ENCODE measurements at regions not wholly inside any gene's neighbourhood (a gene's known extent, or its start where the extent isn't known, plus 50 kb on each side); places are given as distances from the start of the nearest gene placed in this dataset.

DNA sequence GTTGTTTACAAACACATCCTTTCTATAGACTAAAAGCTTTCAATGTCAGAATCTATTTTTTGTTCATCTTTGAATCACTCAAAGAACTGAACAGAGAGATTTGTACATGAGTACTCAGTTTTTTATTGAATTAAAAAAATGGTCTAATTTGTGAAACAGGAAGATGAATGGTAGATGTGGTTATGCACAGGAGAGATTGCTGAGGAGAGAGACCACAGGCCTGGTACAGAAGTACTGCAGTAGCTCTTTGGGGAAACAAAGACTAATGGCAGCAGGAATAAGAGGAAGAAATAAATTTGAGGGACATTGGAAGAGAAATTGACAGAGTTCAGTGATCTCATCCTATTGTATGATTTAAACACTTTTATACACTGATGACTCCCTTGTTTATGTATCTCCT, 222.0 kb upstream of the ARGLU1 start:
- no peaks in the 10 kb centered on the region for H3K27me3 ChIP-seq (ENCODE audit: low read depth)
- no peak overlapping the region for H3K27ac ChIP-seq (replicated peaks)
- H3K4me3 ChIP-seq, result no peak overlapping the region
- TF ChIP-seq, protein P1, sequence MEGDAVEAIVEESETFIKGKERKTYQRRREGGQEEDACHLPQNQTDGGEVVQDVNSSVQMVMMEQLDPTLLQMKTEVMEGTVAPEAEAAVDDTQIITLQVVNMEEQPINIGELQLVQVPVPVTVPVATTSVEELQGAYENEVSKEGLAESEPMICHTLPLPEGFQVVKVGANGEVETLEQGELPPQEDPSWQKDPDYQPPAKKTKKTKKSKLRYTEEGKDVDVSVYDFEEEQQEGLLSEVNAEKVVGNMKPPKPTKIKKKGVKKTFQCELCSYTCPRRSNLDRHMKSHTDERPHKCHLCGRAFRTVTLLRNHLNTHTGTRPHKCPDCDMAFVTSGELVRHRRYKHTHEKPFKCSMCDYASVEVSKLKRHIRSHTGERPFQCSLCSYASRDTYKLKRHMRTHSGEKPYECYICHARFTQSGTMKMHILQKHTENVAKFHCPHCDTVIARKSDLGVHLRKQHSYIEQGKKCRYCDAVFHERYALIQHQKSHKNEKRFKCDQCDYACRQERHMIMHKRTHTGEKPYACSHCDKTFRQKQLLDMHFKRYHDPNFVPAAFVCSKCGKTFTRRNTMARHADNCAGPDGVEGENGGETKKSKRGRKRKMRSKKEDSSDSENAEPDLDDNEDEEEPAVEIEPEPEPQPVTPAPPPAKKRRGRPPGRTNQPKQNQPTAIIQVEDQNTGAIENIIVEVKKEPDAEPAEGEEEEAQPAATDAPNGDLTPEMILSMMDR (IDR thresholded peaks at IDR 0.05; ENCODE audit: borderline replicate concordance), result no peak
- intact Hi-C loops (cut with micrococcal nuclease), result no loop called here
- no peaks in the 10 kb centered on the region for H3K36me3 ChIP-seq
- no peaks in the 10 kb centered on the region for H3K9me3 ChIP-seq (replicated peaks)
- no peaks in the 10 kb centered on the region for H3K4me1 ChIP-seq
- no peak for DNase-seq

- Histone ChIP-seq H3K36me3 (no peaks in the 10 kb centered on the region), H3K4me3 (no peak overlapping the region), H3K27ac (replicated peaks) (no peak overlapping the region), H3K4me1 (no peaks in the 10 kb centered on the region), H3K27me3 (ENCODE audit: low read depth) (no peaks in the 10 kb centered on the region), H3K9me3 (replicated peaks) (no peaks in the 10 kb centered on the region)
- TF ChIP-seq, protein P1 (IDR thresholded peaks at IDR 0.05; ENCODE audit: borderline replicate concordance), result no peak
- intact Hi-C loops (cut with micrococcal nuclease), result no loop called here
- no peak for DNase-seq
Observed at GRCh38 chr13:106786006-106786563, 218.1 kb upstream of the ARGLU1 start.

- intact Hi-C loops (cut with micrococcal nuclease), result no loop called here
- H3K9me3 ChIP-seq (replicated peaks), result peaks cover 6% of the 10 kb centered on the region
Observed at GRCh38 chr13:106774621-106775020, 206.7 kb upstream of the ARGLU1 start.

DNA sequence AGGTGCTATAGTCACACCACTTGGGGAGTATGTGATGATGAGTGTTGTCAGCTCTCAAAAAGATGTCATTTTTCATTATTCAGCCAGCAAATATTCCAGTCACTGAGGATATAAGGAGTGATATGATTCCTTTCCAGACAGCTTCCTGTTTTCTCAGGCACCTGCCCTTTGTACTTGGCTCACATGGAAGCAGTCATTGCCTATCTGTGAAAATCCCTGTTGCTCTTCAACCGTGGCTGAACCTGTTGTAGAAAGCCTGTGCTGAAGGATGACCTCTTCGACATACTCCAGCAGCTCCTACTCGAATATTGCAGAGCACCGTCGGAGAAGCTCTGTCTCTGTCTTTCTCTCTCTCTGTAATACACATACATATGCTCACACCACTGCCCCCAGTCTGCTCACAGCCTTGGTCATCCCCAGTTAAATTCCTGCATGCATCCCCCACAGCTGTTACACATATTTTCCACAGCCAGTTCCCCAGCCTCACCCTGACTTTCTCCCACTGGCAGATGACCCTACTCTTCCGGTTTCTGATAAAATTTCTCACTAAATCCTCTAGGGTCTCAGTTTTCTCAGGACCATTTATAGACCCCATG, 204.2 kb upstream of the ARGLU1 start:
- DNase-seq, result no peak
- H3K4me3 ChIP-seq, result no peak overlapping the region
- H3K27ac ChIP-seq (replicated peaks), result no peak overlapping the region
- no peaks in the 10 kb centered on the region for H3K27me3 ChIP-seq (ENCODE audit: low read depth)
- peaks cover 8% of the 10 kb centered on the region for H3K4me1 ChIP-seq
- peaks cover 23% of the 10 kb centered on the region for H3K9me3 ChIP-seq (replicated peaks)
- no peaks in the 10 kb centered on the region for H3K36me3 ChIP-seq
- TF ChIP-seq, protein P1 (IDR thresholded peaks at IDR 0.05; ENCODE audit: borderline replicate concordance), result no peak
- intact Hi-C loops (cut with micrococcal nuclease), result no loop called here

More at GRCh38 chr13:106774621-106775020, 206.7 kb upstream of the ARGLU1 start:
- TF ChIP-seq, protein P1 (IDR thresholded peaks at IDR 0.05; ENCODE audit: borderline replicate concordance), result no peak
- Histone ChIP-seq H3K4me3 (no peak overlapping the region), H3K36me3 (no peaks in the 10 kb centered on the region), H3K27me3 (ENCODE audit: low read depth) (no peaks in the 10 kb centered on the region), H3K4me1 (peaks cover 8% of the 10 kb centered on the region), H3K27ac (replicated peaks) (no peak overlapping the region)
- DNase-seq, result no peak

DNA sequence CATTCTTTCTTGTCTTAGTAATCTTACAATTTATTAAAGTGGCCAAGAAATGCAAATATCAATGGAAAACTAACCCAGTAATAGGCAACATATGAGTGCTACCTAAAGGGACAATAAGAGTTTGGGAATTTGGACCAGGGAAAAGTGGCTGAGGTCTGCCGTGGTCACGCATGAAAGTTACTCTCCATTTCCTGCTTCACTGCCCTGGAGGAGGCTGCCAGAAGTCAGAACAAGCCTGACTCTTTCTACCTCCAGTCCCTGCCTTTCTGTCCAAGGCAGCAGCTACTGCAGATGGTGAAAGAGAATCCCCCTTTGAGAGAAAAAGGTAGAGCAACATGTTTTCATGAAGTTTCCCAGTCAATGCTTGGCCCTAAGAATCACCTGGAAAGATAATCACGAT, 201.1 kb upstream of the ARGLU1 start:
- TF ChIP-seq, protein P1 (IDR thresholded peaks at IDR 0.05; ENCODE audit: borderline replicate concordance), result no peak
- Histone ChIP-seq H3K27me3 (ENCODE audit: low read depth) (no peaks in the 10 kb centered on the region), H3K27ac (replicated peaks) (no peak overlapping the region), H3K4me3 (no peak overlapping the region), H3K36me3 (no peaks in the 10 kb centered on the region), H3K9me3 (replicated peaks) (peaks cover 30% of the 10 kb centered on the region), H3K4me1 (peaks cover 8% of the 10 kb centered on the region)
- intact Hi-C loops (cut with micrococcal nuclease), result no loop called here
- DNase-seq, result no peak

Measured in left ventricle myocardium inferior (tissue), 1 donor.